Neural cell (in vitro differentiated cells): ENCODE measurements at regions not wholly inside any gene's neighbourhood (a gene's known extent, or its start where the extent isn't known, plus 50 kb on each side); places are given as distances from the start of the nearest gene placed in this dataset.

Source experiments
- CTCF ChIP-seq: fragments of 450-650 bp; IDR thresholded peaks from 2 replicates; pipeline ENCODE4 v1.5.1; 2014; ENCODE audit warnings: antibody characterized with exemption, mild to moderate bottlenecking, moderate library complexity; ENCODE audit not compliant: poor library complexity, severe bottlenecking
- EP300 ChIP-seq: fragments of 450-650 bp; conservative IDR thresholded peaks from 2 replicates; pipeline ENCODE4 v1.6.1; 2014; ENCODE audit warnings: antibody characterized with exemption, mild to moderate bottlenecking, moderate library complexity; ENCODE audit not compliant: poor library complexity, severe bottlenecking
- EZH2 ChIP-seq: fragments of 200-600, 300-800 bp; shearing (Covaris generic), sonication (generic); IDR thresholded peaks from 2 replicates; pipeline ENCODE4 v1.6.1; 2014; ENCODE audit warnings: antibody characterized with exemption, low read length, borderline replicate concordance, mild to moderate bottlenecking; ENCODE audit not compliant: insufficient read depth, poor library complexity, severe bottlenecking
- MXI1 ChIP-seq: fragments of 450-650 bp; conservative IDR thresholded peaks from 2 replicates; pipeline ENCODE4 v1.6.1; 2014; ENCODE audit warnings: antibody characterized with exemption, mild to moderate bottlenecking; ENCODE audit not compliant: poor library complexity, severe bottlenecking
- POLR2AphosphoS5 ChIP-seq: IDR thresholded peaks from 2 replicates; pipeline ENCODE4 v1.6.1; 2012
- REST ChIP-seq: IDR thresholded peaks from 2 replicates; pipeline ENCODE4 v1.6.1; 2012; ENCODE audit warnings: borderline replicate concordance
- SMC3 ChIP-seq: fragments of 450-650 bp; conservative IDR thresholded peaks from 2 replicates; pipeline ENCODE4 v1.6.1; 2014; ENCODE audit warnings: antibody characterized with exemption, mild to moderate bottlenecking, moderate library complexity; ENCODE audit not compliant: poor library complexity
- TAF1 ChIP-seq: IDR thresholded peaks from 2 replicates; pipeline ENCODE4 v1.6.1; 2012; ENCODE audit warnings: low read depth

- no peak for TF ChIP-seq TAF1
- TF ChIP-seq EP300 = no peak
- no peak for TF ChIP-seq CTCF
- TF ChIP-seq EZH2 = no peak
- TF ChIP-seq POLR2AphosphoS5 = no peak
- no peak for TF ChIP-seq SMC3
- TF ChIP-seq MXI1 = no peak
- no peak for TF ChIP-seq REST
These were observed 357.1 kb downstream of the CCDC85A start for GRCh38 chr2:56540916-56541315.
